Stimulated activated CD4-positive, alpha-beta T cell treated with anti-CD3 and anti-CD28 coated beads, Interleukin-2, amount 100 ng/mL, for 4 hours (primary cell): ENCODE measurements at regions not wholly inside any gene's neighbourhood (a gene's known extent, or its start where the extent isn't known, plus 50 kb on each side); places are given as distances from the start of the nearest gene placed in this dataset.

ENCODE experiments used
- DNase-seq: peaks from one replicate; pipeline ENCODE4 v3.0.0-alpha.2; 2020; ENCODE audit warnings: low read depth

- no peak for DNase-seq
Measured at GRCh38 chr5:159855476-159856191, 60.6 kb upstream of the ADRA1B start.

GRCh38 chr5:159858871-159859270, 57.4 kb upstream of the ADRA1B start:
- no peak for DNase-seq

- no peak for DNase-seq
Measured at GRCh38 chr5:159861086-159861485, 55.2 kb upstream of the ADRA1B start.

GRCh38 chr5:159864885-159865691, 51.2 kb upstream of the ADRA1B start:
- no peak for DNase-seq

GRCh38 chr5:159866093-159866492, 50.2 kb upstream of the ADRA1B start:
- DNase-seq = no peak
